ENCODE measurements at regions not wholly inside any gene's neighbourhood (a gene's known extent, or its start where the extent isn't known, plus 50 kb on each side); places are given as distances from the start of the nearest gene placed in this dataset.

DNA sequence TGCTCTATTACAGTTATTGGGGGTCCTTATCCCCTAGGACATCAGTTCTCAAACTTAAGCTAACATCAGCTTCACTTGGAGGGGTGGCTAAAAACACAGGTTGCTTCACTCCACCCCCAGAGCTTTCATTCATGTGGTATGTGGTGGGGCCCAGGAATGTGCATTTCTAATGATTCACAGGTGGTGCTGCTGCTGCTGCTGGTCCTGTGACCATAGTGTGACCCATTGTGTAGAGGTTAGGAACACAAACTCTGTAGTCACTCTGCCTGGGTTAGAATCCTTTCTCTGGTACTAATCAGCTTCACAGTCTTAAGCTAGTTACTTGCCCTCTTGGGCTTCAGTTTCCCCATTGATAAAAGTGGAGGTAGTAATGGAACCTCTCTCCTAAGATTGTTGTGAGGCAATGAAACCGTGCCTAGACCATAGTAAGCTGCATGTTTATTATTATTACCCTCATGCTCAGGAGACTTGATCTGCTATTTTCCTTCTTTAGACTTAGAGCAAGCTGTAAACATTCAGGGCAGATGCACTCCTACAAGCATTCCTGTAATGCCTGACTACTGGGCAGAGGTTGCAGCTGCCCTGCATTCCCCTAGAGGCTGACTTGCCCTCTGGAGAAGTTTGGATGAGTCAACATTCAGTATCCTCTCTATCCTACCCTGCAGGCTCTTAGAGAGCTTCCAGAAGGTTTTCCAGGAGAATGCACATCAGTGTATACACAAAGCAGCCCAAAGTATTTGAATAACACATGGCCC, 94.1 kb upstream of the ACSL4 start:
- H3K9me3 Mint-ChIP-seq (ENCODE audit: unreplicated experiment): no peaks in the 10 kb centered on the region
- H3K27ac Mint-ChIP-seq (ENCODE audit: unreplicated experiment): peak overlapping the region; percentile 15
- no peak for DNase-seq (ENCODE audit: extremely low spot score, unreplicated experiment)

DNA sequence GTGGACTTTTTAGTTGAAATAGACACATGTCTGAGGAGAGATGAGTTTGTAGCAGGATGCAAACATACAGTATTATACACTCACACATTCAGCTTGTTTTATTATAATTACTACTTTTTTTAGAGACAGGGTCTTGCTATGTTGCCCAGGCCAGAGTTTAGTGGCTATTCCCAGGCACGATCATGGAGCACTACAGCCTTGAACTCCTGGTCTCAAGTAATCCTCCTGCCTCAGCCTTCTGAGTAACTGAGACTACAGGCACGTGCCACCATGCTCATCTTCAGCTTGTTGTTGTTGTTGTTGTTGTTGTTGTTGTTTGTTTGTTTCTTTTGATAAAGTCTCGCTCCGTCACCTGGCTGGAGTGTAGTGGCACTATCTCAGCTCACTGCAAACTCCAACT, 94.7 kb upstream of the ACSL4 start:
- Mint-ChIP-seq H3K9me3 (ENCODE audit: unreplicated experiment) (no peaks in the 10 kb centered on the region), H3K4me1 (ENCODE audit: unreplicated experiment) (peaks cover 32% of the 10 kb centered on the region), H3K27me3 (ENCODE audit: unreplicated experiment) (no peaks in the 10 kb centered on the region), H3K27ac (ENCODE audit: unreplicated experiment) (no peak overlapping the region), H3K4me3 (ENCODE audit: unreplicated experiment) (no peak overlapping the region), H3K36me3 (ENCODE audit: unreplicated experiment) (no peaks in the 10 kb centered on the region)
- DNase-seq (ENCODE audit: extremely low spot score, unreplicated experiment): no peak
- TF ChIP-seq, protein P1, sequence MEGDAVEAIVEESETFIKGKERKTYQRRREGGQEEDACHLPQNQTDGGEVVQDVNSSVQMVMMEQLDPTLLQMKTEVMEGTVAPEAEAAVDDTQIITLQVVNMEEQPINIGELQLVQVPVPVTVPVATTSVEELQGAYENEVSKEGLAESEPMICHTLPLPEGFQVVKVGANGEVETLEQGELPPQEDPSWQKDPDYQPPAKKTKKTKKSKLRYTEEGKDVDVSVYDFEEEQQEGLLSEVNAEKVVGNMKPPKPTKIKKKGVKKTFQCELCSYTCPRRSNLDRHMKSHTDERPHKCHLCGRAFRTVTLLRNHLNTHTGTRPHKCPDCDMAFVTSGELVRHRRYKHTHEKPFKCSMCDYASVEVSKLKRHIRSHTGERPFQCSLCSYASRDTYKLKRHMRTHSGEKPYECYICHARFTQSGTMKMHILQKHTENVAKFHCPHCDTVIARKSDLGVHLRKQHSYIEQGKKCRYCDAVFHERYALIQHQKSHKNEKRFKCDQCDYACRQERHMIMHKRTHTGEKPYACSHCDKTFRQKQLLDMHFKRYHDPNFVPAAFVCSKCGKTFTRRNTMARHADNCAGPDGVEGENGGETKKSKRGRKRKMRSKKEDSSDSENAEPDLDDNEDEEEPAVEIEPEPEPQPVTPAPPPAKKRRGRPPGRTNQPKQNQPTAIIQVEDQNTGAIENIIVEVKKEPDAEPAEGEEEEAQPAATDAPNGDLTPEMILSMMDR (IDR thresholded peaks at IDR 0.05): no peak

More for the DNA sequence above, 94.1 kb upstream of the ACSL4 start:
- TF ChIP-seq, protein P1 (IDR thresholded peaks at IDR 0.05): peak; percentile 17
- no peak overlapping the region for H3K4me3 Mint-ChIP-seq (ENCODE audit: unreplicated experiment)
- H3K27me3 Mint-ChIP-seq (ENCODE audit: unreplicated experiment): no peaks in the 10 kb centered on the region
- H3K4me1 Mint-ChIP-seq (ENCODE audit: unreplicated experiment): peaks cover 33% of the 10 kb centered on the region
- H3K36me3 Mint-ChIP-seq (ENCODE audit: unreplicated experiment): no peaks in the 10 kb centered on the region

DNA sequence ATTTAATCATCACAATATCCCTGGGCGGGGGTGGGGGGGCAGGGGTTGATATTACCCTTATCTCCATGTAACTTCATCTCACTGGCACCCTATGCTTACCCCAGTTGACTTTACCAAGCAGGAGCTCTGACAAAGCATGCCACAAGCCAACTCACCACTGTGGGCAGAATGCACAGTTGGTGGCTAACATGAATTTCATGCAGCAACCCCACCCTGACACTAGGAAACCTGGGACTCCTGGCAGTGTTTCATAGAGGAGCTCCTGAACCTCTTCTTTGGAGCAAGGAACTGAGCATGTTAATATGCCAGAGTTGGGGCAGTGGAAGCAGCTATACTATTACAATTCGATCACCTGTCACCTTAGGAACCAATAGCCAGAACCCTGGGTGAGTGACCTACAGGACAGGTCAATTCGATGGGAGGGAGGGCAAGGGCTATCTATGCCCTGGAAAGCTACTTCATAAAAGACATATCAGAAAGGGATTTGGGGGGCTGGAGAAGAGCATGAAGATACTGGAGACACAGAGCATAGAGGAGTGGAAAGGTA, 97.2 kb upstream of the ACSL4 start:
- no peak overlapping the region for H3K27ac Mint-ChIP-seq (ENCODE audit: unreplicated experiment)
- H3K36me3 Mint-ChIP-seq (ENCODE audit: unreplicated experiment): no peaks in the 10 kb centered on the region
- H3K4me1 Mint-ChIP-seq (ENCODE audit: unreplicated experiment): peaks cover 23% of the 10 kb centered on the region
- peaks cover 2% of the 10 kb centered on the region for H3K27me3 Mint-ChIP-seq (ENCODE audit: unreplicated experiment)
- no peak overlapping the region for H3K4me3 Mint-ChIP-seq (ENCODE audit: unreplicated experiment)
- TF ChIP-seq, protein P1 (IDR thresholded peaks at IDR 0.05): no peak
- no peaks in the 10 kb centered on the region for H3K9me3 Mint-ChIP-seq (ENCODE audit: unreplicated experiment)
- DNase-seq (ENCODE audit: extremely low spot score, unreplicated experiment): no peak

DNA sequence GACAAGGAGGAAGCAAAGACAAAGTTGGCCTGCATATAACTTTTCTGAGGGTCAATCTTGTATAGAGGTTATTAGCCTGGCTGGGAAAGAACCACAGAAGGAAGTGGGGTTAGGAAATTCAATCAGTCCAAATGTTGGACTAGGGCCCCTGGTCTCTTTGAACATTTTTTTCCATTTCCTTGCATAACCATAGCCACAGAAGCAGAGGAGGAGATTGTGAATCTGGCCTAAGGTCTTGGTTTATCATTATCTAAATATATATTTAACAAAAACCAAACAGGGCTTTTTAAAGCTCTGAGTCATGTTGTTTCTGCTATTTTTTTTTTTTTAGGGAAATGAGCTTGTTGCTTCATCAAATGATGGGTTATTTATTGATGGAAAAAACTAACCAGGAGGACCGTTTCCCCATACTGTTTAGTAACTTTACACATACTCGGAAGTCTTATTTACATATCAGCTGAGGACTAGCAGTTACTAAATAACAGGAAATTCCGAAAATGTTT, 97.7 kb upstream of the ACSL4 start:
- H3K4me3 Mint-ChIP-seq (ENCODE audit: unreplicated experiment): no peak overlapping the region
- H3K27me3 Mint-ChIP-seq (ENCODE audit: unreplicated experiment): peaks cover 2% of the 10 kb centered on the region
- H3K36me3 Mint-ChIP-seq (ENCODE audit: unreplicated experiment): no peaks in the 10 kb centered on the region
- no peaks in the 10 kb centered on the region for H3K9me3 Mint-ChIP-seq (ENCODE audit: unreplicated experiment)
- TF ChIP-seq, protein P1 (IDR thresholded peaks at IDR 0.05): no peak
- H3K27ac Mint-ChIP-seq (ENCODE audit: unreplicated experiment): no peak overlapping the region
- H3K4me1 Mint-ChIP-seq (ENCODE audit: unreplicated experiment): peaks cover 23% of the 10 kb centered on the region
- DNase-seq (ENCODE audit: extremely low spot score, unreplicated experiment): no peak

DNA sequence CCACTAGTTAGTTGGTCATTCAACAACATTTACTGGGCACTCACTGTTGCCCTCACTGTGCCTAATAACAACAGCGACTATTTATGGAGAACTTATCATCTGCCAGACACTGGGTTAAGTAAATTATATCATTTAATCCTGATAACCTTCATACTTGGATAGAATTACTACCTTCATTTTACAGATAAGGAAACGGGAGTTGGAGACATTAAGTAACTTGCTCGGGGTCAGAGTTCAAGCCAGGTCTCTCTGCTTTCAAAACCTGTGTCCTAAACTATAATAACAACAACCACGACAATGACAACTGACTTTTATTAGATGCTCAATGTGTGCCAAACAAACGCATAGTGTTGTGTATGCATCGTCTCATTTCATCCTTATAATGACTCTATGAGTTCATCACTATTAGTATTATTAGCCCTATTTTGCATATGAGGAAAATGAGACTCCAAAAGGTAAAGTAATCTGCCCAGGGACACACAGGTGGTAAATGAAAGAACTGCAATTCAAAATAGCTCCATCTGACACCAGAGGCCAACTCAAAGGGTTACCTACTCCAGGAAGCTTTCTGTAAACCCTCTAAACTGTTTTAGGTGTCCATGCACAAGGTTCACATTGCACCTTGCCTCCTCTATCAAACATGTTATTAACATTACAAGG, 98.4 kb upstream of the ACSL4 start:
- no peak overlapping the region for H3K27ac Mint-ChIP-seq (ENCODE audit: unreplicated experiment)
- no peak overlapping the region for H3K4me3 Mint-ChIP-seq (ENCODE audit: unreplicated experiment)
- H3K9me3 Mint-ChIP-seq (ENCODE audit: unreplicated experiment): no peaks in the 10 kb centered on the region
- TF ChIP-seq, protein P1 (IDR thresholded peaks at IDR 0.05): no peak
- peaks cover 2% of the 10 kb centered on the region for H3K27me3 Mint-ChIP-seq (ENCODE audit: unreplicated experiment)
- H3K4me1 Mint-ChIP-seq (ENCODE audit: unreplicated experiment): peaks cover 23% of the 10 kb centered on the region
- H3K36me3 Mint-ChIP-seq (ENCODE audit: unreplicated experiment): no peaks in the 10 kb centered on the region
- no peak for DNase-seq (ENCODE audit: extremely low spot score, unreplicated experiment)

Data from osteocyte (in vitro differentiated cells).